ENCODE measurements at regions not wholly inside any gene's neighbourhood (a gene's known extent, or its start where the extent isn't known, plus 50 kb on each side); places are given as distances from the start of the nearest gene placed in this dataset.
"Not testable (repeated sequence)": the region's sequence is repeated elsewhere in the genome, so short reads cannot be mapped to it uniquely, and the experiment has no call there.

DNA sequence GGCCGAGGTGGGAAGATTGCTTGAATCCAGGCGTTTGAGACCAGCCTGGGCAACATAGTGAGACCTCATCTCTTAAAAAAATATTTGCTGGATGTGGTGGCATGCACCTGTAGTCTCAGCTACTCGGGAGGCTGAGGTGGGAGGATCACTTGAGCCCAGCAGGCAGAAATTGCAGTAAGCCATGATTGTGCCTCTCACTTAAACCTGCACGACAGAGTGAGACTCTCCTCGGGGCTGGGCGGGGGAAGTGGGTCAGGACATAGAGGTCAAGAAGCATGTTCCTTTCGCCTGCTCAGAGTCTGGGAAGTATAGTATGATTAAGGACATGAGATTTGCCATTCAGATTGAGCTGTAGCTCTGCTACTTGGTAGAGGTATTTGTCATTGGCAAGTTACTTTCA lies 52.3 kb downstream of the SEPTIN7 start:
- FAIRE-seq; DNase-seq (ENCODE audit: insufficient read length, low spot score): not testable (repeated sequence)

DNA sequence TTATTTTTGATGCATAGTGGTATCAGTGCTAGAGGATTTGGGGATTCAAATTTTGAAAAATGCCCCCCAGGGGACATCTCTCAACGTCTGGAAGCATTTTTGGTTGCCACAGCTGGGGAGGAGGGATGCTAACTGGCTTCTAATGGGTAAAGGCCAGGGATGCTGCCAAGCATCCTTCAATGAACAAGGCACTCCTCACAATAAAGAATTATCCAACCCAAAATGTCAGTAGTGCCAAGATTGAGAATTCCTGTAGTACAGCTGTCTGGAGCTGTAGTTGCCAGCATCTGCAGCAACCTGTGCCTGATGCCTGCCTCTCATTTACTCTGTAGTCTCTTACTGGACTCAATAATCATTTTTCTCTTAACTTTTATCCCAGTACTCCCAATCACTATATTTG lies 53.5 kb downstream of the SEPTIN7 start:
- FAIRE-seq: no peak

DNA sequence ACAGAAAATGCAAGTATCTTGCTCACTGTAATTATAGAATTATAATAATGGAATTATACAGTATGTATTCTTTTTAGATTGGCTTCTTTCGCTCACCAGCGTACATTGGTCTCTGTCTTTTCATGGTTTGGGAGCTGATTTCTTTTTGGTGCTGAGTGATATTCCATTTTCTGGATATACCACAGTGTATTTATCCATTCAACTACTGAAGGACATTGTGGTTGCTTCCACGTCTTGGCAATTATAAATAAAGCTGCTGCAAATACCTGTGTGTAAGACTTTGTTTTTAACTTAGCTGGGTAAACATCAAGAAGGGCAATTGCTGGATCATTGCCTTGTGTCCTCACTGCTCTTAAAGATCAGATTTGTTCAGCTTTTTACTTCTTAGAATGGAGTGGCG lies 55.3 kb downstream of the SEPTIN7 start:
- DNase-seq (ENCODE audit: insufficient read length, low spot score) (no peak), FAIRE-seq (no peak)

More for the DNA sequence above, 53.5 kb downstream of the SEPTIN7 start:
- DNase-seq (ENCODE audit: insufficient read length, low spot score): no peak

DNA sequence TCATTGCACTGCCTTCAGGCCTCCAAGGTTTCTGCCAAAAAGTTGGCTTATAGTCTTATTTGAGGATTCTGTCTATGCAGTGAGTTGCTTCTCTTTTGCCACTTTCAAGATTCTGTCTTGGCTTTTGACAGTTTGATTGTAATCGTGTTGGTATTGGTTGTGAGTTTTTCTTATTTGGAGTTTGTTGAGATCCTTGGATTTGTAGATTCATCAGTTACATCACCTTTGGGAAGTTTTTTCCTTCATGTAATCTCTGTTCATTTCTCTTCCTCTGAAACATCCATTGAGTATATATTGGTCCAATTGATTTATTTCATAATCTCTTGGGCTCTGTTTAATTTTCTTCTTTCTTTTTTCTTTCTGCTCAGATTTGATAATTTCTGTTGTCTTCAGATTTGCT lies 59.8 kb downstream of the SEPTIN7 start:
- DNase-seq (ENCODE audit: insufficient read length, low spot score) (no peak), FAIRE-seq (no peak)

DNA sequence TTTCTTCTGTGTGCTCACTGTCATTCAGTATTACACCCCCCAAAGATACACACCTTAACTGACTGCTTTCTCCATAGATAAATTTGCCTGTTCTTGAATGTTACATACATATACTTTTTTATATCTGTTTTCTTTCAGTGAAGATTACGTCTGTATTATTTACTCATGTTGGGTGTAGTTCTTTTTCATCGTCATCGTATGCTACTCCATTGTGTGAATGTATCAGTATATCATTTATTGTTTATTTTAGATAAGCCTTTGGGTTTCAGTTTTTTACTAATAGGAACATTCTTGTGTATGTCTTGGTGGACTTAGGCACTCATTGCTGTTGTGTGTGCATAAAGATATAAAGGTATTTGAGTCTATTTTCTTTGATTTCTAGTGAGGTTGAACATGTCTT lies 64.4 kb downstream of the SEPTIN7 start:
- DNase-seq (ENCODE audit: insufficient read length, low spot score) (no peak), FAIRE-seq (no peak)

DNA sequence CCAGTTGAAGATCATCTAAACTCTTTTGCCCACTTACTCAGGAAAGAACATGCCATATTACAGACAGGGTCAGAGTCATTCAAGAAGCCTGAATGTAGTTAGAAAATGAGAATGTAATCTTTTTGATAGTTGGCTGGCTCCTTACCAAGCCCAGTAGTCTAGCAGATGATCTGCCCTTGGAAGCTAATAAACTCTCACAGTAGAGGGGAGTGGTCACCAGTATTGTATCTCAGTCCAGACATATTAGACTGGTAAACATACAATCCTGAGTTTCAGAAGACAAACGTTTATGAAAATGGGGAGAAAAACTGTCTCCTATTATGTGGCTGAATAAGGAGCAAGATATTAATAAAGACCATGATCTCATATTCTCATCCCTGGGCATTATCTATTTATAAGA lies 65.3 kb downstream of the SEPTIN7 start:
- FAIRE-seq (no peak), DNase-seq (ENCODE audit: insufficient read length, low spot score) (no peak)

DNA sequence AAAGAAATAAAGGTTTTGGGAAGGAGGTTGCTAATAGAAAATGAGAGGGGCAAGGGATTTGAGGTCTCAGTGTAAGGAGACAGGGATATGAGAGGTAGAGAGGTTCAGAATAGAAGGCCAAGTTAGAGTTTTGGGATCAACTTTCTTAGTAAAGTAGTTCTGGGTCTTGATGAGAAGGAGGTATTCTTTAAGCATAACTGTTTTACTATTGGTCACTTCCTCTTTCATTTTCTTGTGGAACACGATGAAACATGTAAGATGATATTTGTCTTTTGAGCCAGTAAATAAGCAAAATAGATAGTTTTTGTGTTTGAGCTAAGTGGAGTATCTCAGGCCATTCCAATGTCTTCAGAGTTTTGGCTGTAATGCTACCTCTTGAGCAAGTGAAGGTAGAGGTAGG lies 68.3 kb downstream of the SEPTIN7 start:
- not testable (repeated sequence) for DNase-seq (ENCODE audit: insufficient read length, low spot score)

DNA sequence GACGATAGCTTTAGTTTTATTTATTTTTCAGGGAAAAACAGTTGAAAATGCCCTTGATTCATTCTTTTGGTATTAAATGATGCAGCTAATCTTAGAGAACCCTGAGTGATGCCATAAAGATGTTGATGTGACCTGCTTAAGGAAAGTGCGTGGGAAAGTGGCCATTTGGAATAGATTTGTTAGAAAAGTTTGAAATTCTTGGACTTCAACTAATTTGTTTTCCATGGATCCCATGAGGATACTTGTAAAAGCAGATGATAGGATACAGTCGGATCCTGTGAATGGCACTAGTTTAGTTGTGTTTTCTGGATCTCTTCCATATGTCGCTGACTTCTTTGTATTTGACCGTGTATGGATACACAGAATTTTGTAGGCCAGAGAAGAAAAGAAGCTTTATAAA lies 69.0 kb downstream of the SEPTIN7 start:
- DNase-seq (ENCODE audit: insufficient read length, low spot score) (no peak), FAIRE-seq (no peak)

More for the DNA sequence above, 68.3 kb downstream of the SEPTIN7 start:
- FAIRE-seq: not testable (repeated sequence)

DNA sequence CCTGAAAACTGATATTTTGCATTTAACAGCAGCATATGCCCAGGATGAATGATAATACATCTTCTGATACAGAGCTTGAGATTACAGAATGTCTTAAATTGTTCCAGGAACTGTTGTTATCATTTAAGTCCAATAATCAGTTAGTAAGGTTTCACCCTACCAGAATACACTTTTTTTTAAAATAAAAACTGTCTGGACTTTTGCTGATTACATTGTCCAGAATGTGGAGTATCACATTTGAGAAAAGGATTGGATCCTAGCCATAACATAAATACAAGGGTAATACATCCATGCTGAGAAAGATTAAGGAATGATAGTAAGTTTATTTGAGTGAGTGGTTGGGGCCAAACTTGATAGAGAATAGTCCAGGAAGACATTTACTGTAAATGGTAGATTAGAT lies 71.0 kb downstream of the SEPTIN7 start:
- DNase-seq (ENCODE audit: insufficient read length, low spot score) (no peak), FAIRE-seq (no peak)

DNA sequence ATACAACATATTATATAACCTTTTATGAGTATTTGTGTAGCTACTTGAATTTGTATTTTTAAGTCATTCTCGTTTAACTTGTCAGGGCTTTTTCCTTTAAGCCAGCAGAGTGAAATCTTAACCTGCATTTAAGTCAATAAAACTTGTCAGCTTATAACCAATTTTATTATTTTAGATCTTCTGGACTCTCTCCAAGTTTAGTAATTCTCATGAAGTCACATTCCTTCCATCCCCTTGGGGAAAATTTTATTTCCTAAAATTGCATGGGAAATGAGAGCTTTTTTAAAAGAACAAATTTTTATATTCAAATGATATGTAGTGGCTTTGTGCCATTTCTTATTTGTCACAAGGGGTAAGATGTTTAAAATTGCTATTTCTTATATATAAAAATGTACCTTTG lies 74.0 kb downstream of the SEPTIN7 start:
- no peak for DNase-seq (ENCODE audit: insufficient read length, low spot score)
- FAIRE-seq: no peak

DNA sequence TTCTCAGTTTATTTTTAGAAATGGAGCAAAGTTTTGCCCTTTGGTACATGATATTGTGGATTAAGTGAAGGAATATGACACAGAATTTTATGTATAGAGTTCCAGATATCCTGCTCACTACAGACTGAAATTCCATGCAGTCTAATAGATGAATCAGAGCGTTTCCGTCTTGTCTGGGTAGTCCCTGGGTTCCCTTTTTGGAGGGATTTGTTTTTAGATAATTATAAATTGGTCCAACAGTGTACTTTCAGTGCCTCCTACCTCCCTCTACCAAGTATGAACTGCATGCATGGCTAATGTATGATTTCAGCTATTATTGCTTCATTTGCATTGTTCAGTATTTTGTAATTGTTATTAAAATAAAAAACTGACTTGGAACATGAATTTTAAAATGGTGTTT lies 74.4 kb downstream of the SEPTIN7 start:
- FAIRE-seq (no peak), DNase-seq (ENCODE audit: insufficient read length, low spot score) (no peak)

DNA sequence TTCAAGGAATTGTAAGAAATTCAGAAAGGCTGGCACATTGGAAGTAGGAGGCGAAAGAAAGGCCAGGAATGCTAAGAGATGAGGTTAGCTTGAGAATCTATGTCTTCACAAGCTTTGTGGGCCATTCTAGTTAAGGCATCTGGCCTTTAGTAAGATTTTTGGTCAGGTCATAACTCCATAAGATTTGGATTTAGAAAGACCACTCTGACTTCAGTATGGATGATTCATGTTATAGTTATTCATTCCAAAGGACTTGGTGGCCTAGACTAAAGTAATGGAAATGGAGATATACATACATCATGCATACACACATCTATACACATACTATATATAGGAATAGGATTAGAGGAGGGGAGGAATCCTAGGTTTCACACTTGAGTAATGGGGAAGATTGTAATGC lies 77.5 kb downstream of the SEPTIN7 start:
- DNase-seq (ENCODE audit: insufficient read length, low spot score): no peak

DNA sequence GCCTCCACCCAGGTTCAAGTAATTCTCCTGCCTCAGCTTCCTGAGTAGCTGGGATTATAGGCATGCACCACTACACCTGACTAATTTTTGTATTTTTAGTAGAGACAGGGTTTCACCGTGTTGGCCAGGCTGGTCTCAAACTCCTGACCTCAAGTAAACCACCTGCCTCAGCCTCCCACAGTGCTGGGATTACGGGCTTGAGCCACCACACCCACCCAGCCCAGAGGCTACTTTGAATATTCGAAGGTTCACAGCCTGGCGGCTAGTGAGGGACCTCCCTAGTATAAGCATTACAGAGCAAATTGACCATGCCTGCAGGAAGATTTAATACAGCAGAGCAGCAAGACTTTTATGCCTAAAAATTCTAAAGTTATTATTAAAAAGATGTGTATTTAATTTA lies 86.6 kb downstream of the SEPTIN7 start:
- not testable (repeated sequence) for FAIRE-seq; DNase-seq (ENCODE audit: insufficient read length, low spot score)

More for the DNA sequence above, 77.5 kb downstream of the SEPTIN7 start:
- no peak for FAIRE-seq

DNA sequence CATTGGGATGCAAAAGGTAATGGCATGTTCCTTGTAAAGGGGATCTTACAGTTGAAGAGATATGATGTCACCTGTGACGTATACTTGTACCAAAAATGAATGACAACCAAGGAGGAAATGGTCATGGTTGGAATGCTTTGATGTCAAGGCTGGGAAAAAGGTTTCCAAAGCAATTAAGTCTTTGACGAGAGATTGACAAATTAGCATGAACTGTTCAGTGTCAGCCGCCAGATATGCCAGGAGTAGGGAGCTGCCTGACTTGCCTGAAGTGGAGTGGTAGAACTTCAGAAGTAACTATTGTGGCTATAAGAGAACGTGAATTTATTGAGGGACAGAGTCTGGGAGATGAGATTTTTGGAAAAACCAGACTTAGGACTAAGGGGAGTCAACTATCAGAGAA lies 88.1 kb downstream of the SEPTIN7 start:
- no peak for FAIRE-seq
- no peak for DNase-seq (ENCODE audit: insufficient read length, low spot score)

DNA sequence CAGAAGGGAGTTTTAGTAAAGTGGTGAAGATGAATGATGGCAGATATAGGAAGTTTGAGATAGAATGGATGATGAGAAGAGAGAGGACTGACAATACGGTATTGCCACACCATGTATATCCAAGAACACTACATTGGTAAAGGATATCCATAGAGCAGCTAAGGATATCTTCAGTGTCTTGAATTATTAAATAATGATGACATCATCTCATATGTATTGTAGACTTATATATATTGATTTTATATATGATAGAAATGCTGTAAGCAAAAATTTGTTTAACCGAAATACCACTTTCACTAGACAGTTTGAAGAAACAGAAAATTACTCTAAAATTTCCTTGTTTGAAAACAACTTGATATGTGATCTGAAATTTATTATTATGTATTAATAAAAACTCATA lies 89.0 kb downstream of the SEPTIN7 start:
- FAIRE-seq (no peak), DNase-seq (ENCODE audit: insufficient read length, low spot score) (no peak)

DNA sequence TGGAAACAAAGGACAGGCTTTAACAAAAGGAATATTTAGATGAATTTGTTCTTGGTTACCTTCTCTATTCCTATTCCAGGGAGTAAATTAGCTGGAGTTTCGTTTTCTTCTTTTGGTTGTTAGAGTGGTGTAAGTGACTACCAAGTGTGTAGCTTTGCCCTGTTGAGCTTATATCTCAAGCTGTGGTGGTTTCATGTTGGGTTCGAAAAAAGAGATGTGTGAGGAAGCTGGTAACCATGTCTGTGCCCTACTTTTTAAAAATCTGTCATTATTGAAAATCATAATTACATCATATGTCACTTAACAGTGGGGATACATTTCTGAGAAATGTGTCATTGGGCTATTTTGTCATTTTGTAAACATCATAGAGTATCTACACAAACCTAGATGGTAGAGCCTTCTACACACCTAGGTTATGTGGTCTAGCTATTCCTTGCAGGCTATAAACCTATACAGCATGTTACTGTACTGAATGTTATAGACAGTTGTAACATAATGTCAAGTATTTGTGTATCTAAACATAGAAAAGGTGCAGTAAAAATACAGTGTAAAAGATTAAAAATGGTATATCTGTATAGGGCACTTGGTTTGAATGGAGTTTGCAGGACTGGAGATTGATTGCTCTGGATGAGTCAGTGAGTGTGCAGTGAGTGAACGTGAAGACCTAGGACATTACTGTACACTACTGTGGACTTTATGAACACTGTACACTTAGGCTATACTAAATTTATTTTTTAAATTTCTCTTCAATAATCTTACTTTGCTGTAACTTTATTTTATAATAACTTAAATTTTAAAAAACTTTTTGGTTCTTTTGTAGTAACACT lies 90.4 kb downstream of the SEPTIN7 start:
- no peak for DNase-seq (ENCODE audit: insufficient read length, low spot score)
- no peak for FAIRE-seq

DNA sequence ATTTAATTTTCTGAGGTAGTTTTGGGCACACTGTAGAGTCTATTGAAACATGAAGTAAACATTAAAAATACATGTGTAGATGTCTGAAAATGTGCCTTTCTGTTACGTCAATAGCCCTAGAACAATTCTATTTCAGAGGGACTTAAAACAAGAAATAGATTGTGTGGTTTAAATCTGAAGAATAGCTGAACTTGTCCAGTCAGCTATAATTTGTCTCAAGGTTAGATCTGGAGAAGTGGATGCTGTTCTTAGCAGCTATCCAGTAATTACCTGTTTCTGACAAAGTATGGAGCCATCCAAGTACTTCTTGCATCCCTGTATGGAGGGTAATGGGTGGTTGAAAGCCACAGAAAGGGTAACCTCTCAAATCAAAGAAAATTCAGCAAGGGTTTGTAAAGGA lies 92.8 kb downstream of the SEPTIN7 start:
- FAIRE-seq: peak; percentile 57
- DNase-seq (ENCODE audit: insufficient read length, low spot score): no peak

DNA sequence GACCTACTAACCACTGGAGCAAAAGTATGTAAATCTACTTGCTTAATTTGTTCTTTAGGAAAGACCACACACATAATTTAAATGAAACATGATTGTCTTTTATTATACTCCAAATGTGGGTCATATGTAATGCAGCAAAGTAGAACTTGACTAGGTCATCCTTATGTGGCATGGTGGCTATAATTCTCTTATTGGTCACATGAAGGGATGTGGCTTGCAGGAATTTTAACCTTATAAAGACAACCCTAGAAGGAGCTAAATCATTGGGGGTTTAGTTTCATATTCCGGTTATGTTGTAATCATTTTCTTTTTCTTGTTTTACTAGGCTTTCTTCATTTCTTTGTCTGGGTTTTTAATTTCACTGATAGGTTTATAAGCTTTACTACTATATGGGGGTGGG lies 93.9 kb downstream of the SEPTIN7 start:
- no peak for DNase-seq (ENCODE audit: insufficient read length, low spot score)
- FAIRE-seq: no peak

DNA sequence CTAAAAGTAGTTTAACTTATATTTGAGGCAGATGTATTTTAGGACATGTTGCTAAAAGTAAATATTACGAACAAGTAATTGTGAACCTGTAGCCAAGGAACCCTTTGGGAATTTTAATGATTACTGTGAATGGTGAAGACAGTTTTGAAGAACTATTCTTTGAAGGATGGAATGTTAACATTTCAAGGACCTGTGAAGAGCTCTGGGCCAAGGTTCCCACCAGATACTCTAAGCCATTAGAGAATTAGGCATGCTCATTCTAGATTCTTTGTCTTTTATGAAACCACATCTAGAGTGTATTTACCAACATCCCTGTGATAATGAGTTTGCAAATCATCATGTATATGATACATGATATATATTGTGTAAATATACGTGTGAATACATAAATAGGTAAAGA lies 99.8 kb downstream of the SEPTIN7 start:
- FAIRE-seq: no peak
- no peak for DNase-seq (ENCODE audit: insufficient read length, low spot score)

DNA sequence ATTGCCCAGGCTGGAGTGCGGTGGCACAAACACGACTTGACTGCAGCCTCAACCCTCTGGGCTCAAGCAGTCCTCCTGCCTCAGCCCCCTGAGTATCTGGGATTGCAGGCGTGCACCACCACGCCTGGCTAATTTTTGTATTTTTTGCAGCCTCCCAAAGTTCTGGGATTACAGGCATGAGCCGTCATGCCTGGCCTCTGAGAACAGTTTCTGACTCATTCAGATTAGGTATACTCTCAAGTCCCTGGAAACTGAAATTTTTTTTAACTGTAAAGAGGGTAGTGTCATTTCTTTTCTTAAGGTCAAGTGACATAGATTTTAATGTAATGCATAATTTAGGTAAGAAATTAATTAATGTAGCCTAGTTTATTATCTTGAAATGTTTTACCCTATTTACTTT lies 104.7 kb downstream of the SEPTIN7 start:
- no peak for FAIRE-seq

DNA sequence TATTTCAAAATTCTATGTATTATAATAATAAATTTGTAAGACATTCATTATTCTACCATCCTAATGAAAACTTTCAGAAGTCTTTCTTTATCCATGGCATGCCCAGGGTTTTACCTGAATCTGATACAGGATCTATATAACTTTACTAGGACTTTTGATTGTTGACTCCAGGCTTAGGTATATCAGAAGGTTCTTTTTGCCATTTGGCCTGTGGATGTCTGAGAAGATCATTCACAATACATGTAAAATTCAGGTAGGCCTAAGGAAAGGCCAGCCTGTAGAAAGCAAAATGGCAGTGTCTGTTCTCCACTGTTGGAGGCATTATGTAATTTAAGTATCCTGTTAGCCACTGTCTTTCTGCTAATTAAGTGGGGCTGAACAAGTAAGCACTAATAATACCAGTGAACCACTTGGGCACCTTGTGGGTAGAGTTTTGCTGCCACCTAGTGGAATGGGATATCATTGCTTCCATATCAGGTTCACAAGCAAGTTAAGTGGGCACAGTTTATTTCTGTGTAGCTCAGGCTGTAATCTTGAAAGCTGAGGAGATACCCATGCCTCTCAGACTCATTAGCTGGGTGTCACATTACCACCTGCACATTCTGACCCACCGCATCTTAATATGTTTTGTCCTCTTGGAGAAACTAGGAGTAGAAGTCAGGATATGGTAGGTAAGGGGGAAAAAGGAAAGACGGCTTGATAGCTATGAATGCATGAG lies 105.5 kb downstream of the SEPTIN7 start:
- FAIRE-seq: peak; percentile 94
- DNase-seq (ENCODE audit: insufficient read length, low spot score): peak; percentile 42

More for the DNA sequence above, 104.7 kb downstream of the SEPTIN7 start:
- DNase-seq (ENCODE audit: insufficient read length, low spot score): no peak

All from HTR-8/SVneo (cell line).